IMR-90 (cell line): ENCODE measurements at regions not wholly inside any gene's neighbourhood (a gene's known extent, or its start where the extent isn't known, plus 50 kb on each side); places are given as distances from the start of the nearest gene placed in this dataset.

ENCODE experiments used
- ATAC-seq: fragments of 200-7000 bp; cut with Tn5 transposase; 2 replicates; pipeline ENCODE4 v1.9.1; 2020; ENCODE audit warnings: low read depth, mild to moderate bottlenecking, moderate library complexity
- BruUV-seq: library from RNA; stranded (reverse); fragments of 400-500 nt; replicated peaks from 2 replicates; lab custom pipeline; 2021; lab: Mats Ljungman, UMichigan
- CTCF ChIA-PET: fragments of 300-600 bp; formaldehyde crosslinking; extraction: SDS; loops from one replicate; lab custom pipeline; 2021; ENCODE audit warnings: antibody characterized with exemption; lab: Yijun Ruan, JAX
- POLR2A ChIA-PET: fragments of 300-600 bp; sonication (Branson Sonifier 250); formaldehyde crosslinking; loops from one replicate; lab custom pipeline; 2022; ENCODE audit warnings: antibody characterized with exemption; ENCODE audit not compliant: unreplicated experiment; lab: Charles Lee
- DNase-seq: peaks from one replicate; pipeline ENCODE4 v3.0.0; 2013
- H2AFZ ChIP-seq: replicated peaks from 2 replicates; pipeline ENCODE3; 2013; ENCODE audit warnings: low read length, mild to moderate bottlenecking; ENCODE audit not compliant: poor library complexity
- H2AK5ac ChIP-seq: 2 replicates; pipeline ENCODE4 v1.6.1; 2013; ENCODE audit warnings: low read depth, low read length, inconsistent platforms
- H2AK9ac ChIP-seq: replicated peaks from 2 replicates; pipeline ENCODE3; 2013; ENCODE audit warnings: mild to moderate bottlenecking, low read depth, low read length, moderate library complexity; ENCODE audit not compliant: poor library complexity
- H2BK120ac ChIP-seq: 2 replicates; pipeline ENCODE4 v1.6.1; 2013; ENCODE audit warnings: low read depth, low read length, inconsistent platforms
- H2BK15ac ChIP-seq: 3 replicates; pipeline ENCODE4 v1.6.1; 2013; ENCODE audit warnings: low read depth, low read length, inconsistent platforms
- H2BK20ac ChIP-seq: 2 replicates; pipeline ENCODE4 v1.6.1; 2013; ENCODE audit warnings: low read depth, mild to moderate bottlenecking, inconsistent platforms, low read length, moderate library complexity
- H2BK5ac ChIP-seq: 2 replicates; pipeline ENCODE4 v1.6.1; 2013; ENCODE audit warnings: mild to moderate bottlenecking, low read depth, low read length, inconsistent platforms; ENCODE audit not compliant: poor library complexity, severe bottlenecking
- H3K14ac ChIP-seq: replicated peaks from 2 replicates; pipeline ENCODE4 v1.6.1; 2013; ENCODE audit warnings: low read depth, low read length, inconsistent platforms
- H3K18ac ChIP-seq: 2 replicates; pipeline ENCODE4 v1.6.1; 2013; ENCODE audit warnings: low read depth, low read length, control low read depth
- H3K23ac ChIP-seq: 2 replicates; pipeline ENCODE4 v1.6.1; 2013; ENCODE audit warnings: low read depth, low read length, inconsistent platforms
- H3K27ac ChIP-seq: 2 replicates; pipeline ENCODE4 v1.5.1; 2013; ENCODE audit warnings: mild to moderate bottlenecking, control low read depth, low read length; ENCODE audit not compliant: insufficient read depth
- H3K27me3 ChIP-seq: 2 replicates; pipeline ENCODE4 v1.6.1; 2013; ENCODE audit warnings: low read length; ENCODE audit not compliant: control insufficient read depth, insufficient read depth
- H3K36me3 ChIP-seq: 2 replicates; pipeline ENCODE4 v1.6.1; 2013; ENCODE audit warnings: low read length, mixed read lengths; ENCODE audit not compliant: control insufficient read depth, insufficient read depth
- H3K4ac ChIP-seq: 2 replicates; pipeline ENCODE4 v1.6.1; 2013; ENCODE audit warnings: low read depth, low read length, inconsistent platforms
- H3K4me1 ChIP-seq: 2 replicates; pipeline ENCODE4 v1.6.1; 2013; ENCODE audit warnings: low read length, mixed read lengths; ENCODE audit not compliant: control insufficient read depth, insufficient read depth
- H3K4me2 ChIP-seq: 2 replicates; pipeline ENCODE4 v1.6.1; 2013; ENCODE audit warnings: low read depth, mild to moderate bottlenecking, control low read depth, low read length, moderate library complexity
- H3K4me3 ChIP-seq: 2 replicates; pipeline ENCODE4 v1.5.1; 2013; ENCODE audit warnings: low read depth, mild to moderate bottlenecking, control low read depth, low read length, moderate library complexity; ENCODE audit not compliant: insufficient read depth
- H3K56ac ChIP-seq: 2 replicates; pipeline ENCODE4 v1.6.1; 2013; ENCODE audit warnings: low read length, inconsistent platforms; ENCODE audit not compliant: insufficient read depth; ENCODE audit errors: extremely low read depth
- H3K79me1 ChIP-seq, 2 experiments: 2 replicates each; pipeline ENCODE4 v1.6.1; 2013; ENCODE audit warnings: low read length in 2 of 2, inconsistent platforms in 1 of 2, low read depth in 1 of 2
- H3K9ac ChIP-seq: 2 replicates; pipeline ENCODE4 v1.6.1; 2013; ENCODE audit warnings: low read depth, low read length, control low read depth
- H3K9me1 ChIP-seq: 2 replicates; pipeline ENCODE4 v1.6.1; 2013; ENCODE audit warnings: low read length, inconsistent platforms; ENCODE audit not compliant: insufficient read depth
- H3K9me3 ChIP-seq: 2 replicates; pipeline ENCODE4 v1.6.1; 2013; ENCODE audit warnings: low read length; ENCODE audit not compliant: control insufficient read depth, insufficient read depth
- H4K20me1 ChIP-seq: 2 replicates; pipeline ENCODE4 v1.6.1; 2013; ENCODE audit warnings: low read length, inconsistent platforms; ENCODE audit not compliant: insufficient read depth
- H4K5ac ChIP-seq: 2 replicates; pipeline ENCODE4 v1.6.1; 2013; ENCODE audit warnings: mild to moderate bottlenecking, low read depth, low read length, control low read depth
- H4K8ac ChIP-seq, 2 experiments: 2 replicates each; pipeline ENCODE4 v1.6.1; 2013; ENCODE audit warnings: low read depth in 2 of 2, low read length in 2 of 2, control low read depth in 1 of 2, inconsistent platforms in 1 of 2
- H4K91ac ChIP-seq: 2 replicates; pipeline ENCODE4 v1.6.1; 2013; ENCODE audit warnings: low read depth, low read length, inconsistent platforms; ENCODE audit not compliant: insufficient read depth
- CHD1 ChIP-seq: IDR thresholded peaks from 2 replicates; pipeline ENCODE4 v1.6.1; 2012; ENCODE audit warnings: low read depth, low read length, improper control_type of control experiment
- FOS ChIP-seq: fragments of 150-350 bp; IDR thresholded peaks from 2 replicates; pipeline ENCODE4 v1.6.1; 2016; ENCODE audit warnings: low read depth, low read length
- MAZ ChIP-seq: IDR thresholded peaks from 2 replicates; pipeline ENCODE4 v1.6.1; 2012; ENCODE audit warnings: low read depth, mild to moderate bottlenecking, low read length, improper control_type of control experiment, moderate library complexity, borderline replicate concordance
- MXI1 ChIP-seq: IDR thresholded peaks from 2 replicates; pipeline ENCODE4 v1.6.1; 2012; ENCODE audit warnings: low read depth, mild to moderate bottlenecking, low read length, moderate library complexity, borderline replicate concordance
- NFE2L2 ChIP-seq: fragments of 150-350 bp; IDR thresholded peaks from 2 replicates; pipeline ENCODE4 v1.6.1; 2016; ENCODE audit warnings: low read depth, mild to moderate bottlenecking, low read length
- RAD21 ChIP-seq: IDR thresholded peaks from 2 replicates; pipeline ENCODE4 v1.6.1; 2012; ENCODE audit warnings: low read length, improper control_type of control experiment
- RFX5 ChIP-seq: IDR thresholded peaks from 2 replicates; pipeline ENCODE4 v1.8.0; 2012; ENCODE audit warnings: low read depth, mild to moderate bottlenecking, low read length, moderate library complexity
- SMC3 ChIP-seq: fragments of 150-350 bp; IDR thresholded peaks from 2 replicates; pipeline ENCODE4 v1.6.1; 2016; ENCODE audit warnings: low read depth, mild to moderate bottlenecking, antibody characterized with exemption, low read length, moderate library complexity
- dilution Hi-C: fragments of 300-500 bp; cut with HindIII; formaldehyde crosslinking; loops from one replicate; pipeline ENCODE4 v1.14.3; 2018; ENCODE audit warnings: low sequenced_read_pairs; ENCODE audit not compliant: unreplicated experiment
- in situ Hi-C: fragments of 300-500 bp; cut with MboI; formaldehyde crosslinking; loops from 3 replicates; pipeline ENCODE4 v1.14.3; 2019; ENCODE audit warnings: low sequenced_read_pairs, inconsistent platforms, mixed read lengths
- intact Hi-C: fragments of 100-400 bp; cut with micrococcal nuclease; formaldehyde crosslinking; loops from 2 replicates; pipeline ENCODE4 v1.10.0; 2022
- TF ChIP-seq, protein P1 (sequence below): fragments of 150-350 bp; IDR thresholded peaks from 2 replicates; pipeline ENCODE4 v1.6.1; 2017; ENCODE audit warnings: mild to moderate bottlenecking, antibody characterized with exemption, low read length, low read depth
- TF ChIP-seq, protein P2 (sequence below): fragments of 150-350 bp; IDR thresholded peaks from 2 replicates; pipeline ENCODE4 v1.6.1; 2016; ENCODE audit warnings: low read depth, mild to moderate bottlenecking, low read length, moderate library complexity, borderline replicate concordance

DNA sequence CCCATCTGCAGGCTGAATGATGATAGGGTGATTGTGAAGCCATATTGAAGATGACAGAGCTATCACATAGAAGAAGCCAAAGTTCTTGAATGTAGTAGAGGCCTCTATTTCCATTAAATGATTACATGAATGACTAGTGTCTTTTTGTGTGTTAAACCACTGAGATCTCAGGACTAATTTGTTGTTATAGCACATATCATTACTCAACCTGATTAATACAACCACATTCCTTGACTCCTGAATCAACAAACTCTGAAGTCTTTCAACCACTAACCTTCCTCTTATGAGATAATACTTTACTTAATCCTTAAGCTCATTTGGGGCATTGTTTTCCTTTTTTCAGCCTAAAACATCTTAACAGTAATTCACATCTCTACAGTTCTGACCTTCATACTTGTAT is 564.5 kb upstream of the ADAMTS9 start:
- H3K79me1 ChIP-seq = no peaks in the 10 kb centered on the region
- H2BK15ac ChIP-seq = no peak overlapping the region
- no peaks in the 10 kb centered on the region for H3K36me3 ChIP-seq
- in situ Hi-C loops (no loop called here), intact Hi-C loops (no loop called here), dilution Hi-C loops (no loop called here)
- CTCF ChIA-PET = no interaction called here
- H4K5ac ChIP-seq = no peak overlapping the region
- BruUV-seq = no TSS peak
- ATAC-seq (no peak), DNase-seq (no peak)
- H3K27ac ChIP-seq = no peak overlapping the region
- H2AK9ac ChIP-seq = no peak overlapping the region
- H2BK5ac ChIP-seq = no peak overlapping the region
- no peak overlapping the region for H2AFZ ChIP-seq
- H3K27me3 ChIP-seq = peaks cover 2% of the 10 kb centered on the region
- no peaks in the 10 kb centered on the region for H3K9me3 ChIP-seq
- no peak overlapping the region for H3K18ac ChIP-seq
- no peak overlapping the region for H3K23ac ChIP-seq
- H4K91ac ChIP-seq = no peak overlapping the region
- no peak overlapping the region for H3K4me3 ChIP-seq
- TF ChIP-seq MXI1 (no peak), NFE2L2 (no peak), MAZ (no peak), SMC3 (no peak), FOS (no peak), RAD21 (no peak), CHD1 (no peak), RFX5 (no peak)
- TF ChIP-seq, protein P1, sequence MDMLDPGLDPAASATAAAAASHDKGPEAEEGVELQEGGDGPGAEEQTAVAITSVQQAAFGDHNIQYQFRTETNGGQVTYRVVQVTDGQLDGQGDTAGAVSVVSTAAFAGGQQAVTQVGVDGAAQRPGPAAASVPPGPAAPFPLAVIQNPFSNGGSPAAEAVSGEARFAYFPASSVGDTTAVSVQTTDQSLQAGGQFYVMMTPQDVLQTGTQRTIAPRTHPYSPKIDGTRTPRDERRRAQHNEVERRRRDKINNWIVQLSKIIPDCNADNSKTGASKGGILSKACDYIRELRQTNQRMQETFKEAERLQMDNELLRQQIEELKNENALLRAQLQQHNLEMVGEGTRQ = no peak
- TF ChIP-seq, protein P2, sequence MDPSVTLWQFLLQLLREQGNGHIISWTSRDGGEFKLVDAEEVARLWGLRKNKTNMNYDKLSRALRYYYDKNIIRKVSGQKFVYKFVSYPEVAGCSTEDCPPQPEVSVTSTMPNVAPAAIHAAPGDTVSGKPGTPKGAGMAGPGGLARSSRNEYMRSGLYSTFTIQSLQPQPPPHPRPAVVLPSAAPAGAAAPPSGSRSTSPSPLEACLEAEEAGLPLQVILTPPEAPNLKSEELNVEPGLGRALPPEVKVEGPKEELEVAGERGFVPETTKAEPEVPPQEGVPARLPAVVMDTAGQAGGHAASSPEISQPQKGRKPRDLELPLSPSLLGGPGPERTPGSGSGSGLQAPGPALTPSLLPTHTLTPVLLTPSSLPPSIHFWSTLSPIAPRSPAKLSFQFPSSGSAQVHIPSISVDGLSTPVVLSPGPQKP = no peak
- H3K9ac ChIP-seq = no peak overlapping the region
- no peak overlapping the region for H3K4me2 ChIP-seq
- no peaks in the 10 kb centered on the region for H3K4me1 ChIP-seq
- H3K14ac ChIP-seq = no peak overlapping the region
- H4K8ac ChIP-seq = no peak overlapping the region
- H3K4ac ChIP-seq = no peak overlapping the region
- no peak overlapping the region for H3K56ac ChIP-seq
- H4K20me1 ChIP-seq = no peaks in the 10 kb centered on the region
- POLR2A ChIA-PET = no interaction called here
- H2BK20ac ChIP-seq = no peak overlapping the region
- H2AK5ac ChIP-seq = no peak overlapping the region
- no peaks in the 10 kb centered on the region for H3K9me1 ChIP-seq
- H2BK120ac ChIP-seq = no peak overlapping the region
